Ectodermal cell (in vitro differentiated cells): ENCODE measurements at regions not wholly inside any gene's neighbourhood (a gene's known extent, or its start where the extent isn't known, plus 50 kb on each side); places are given as distances from the start of the nearest gene placed in this dataset.

Source experiments
- H3K27ac ChIP-seq: 2 replicates; pipeline ENCODE4 v1.7.0; 2013; ENCODE audit warnings: mild to moderate bottlenecking, low read depth, low read length; ENCODE audit not compliant: insufficient read depth, poor library complexity, severe bottlenecking
- H3K27me3 ChIP-seq: 2 replicates; pipeline ENCODE4 v1.7.0; 2013; ENCODE audit warnings: mild to moderate bottlenecking, low read length; ENCODE audit not compliant: insufficient read depth, control insufficient read depth, poor library complexity, severe bottlenecking
- H3K36me3 ChIP-seq: one replicate; pipeline ENCODE4 v1.7.0; 2013; ENCODE audit warnings: low read length; ENCODE audit not compliant: control insufficient read depth, insufficient read depth
- H3K4me1 ChIP-seq: one replicate; pipeline ENCODE4 v1.7.0; 2013; ENCODE audit warnings: low read length; ENCODE audit not compliant: control insufficient read depth, insufficient read depth
- H3K4me3 ChIP-seq: 2 replicates; pipeline ENCODE4 v1.7.0; 2013; ENCODE audit warnings: low read depth, low read length, control low read depth; ENCODE audit not compliant: insufficient read depth
- H3K9me3 ChIP-seq: 2 replicates; pipeline ENCODE4 v1.7.0; 2013; ENCODE audit warnings: mild to moderate bottlenecking, low read length, moderate library complexity; ENCODE audit not compliant: control insufficient read depth
- WGBS, 2 experiments: methylation state at CpG; one replicate each; pipeline ENCODE4 v1.1.7; 2013; ENCODE audit warnings: missing lambda C conversion rate in 2 of 2; 5-methylcytosine and 5-hydroxymethylcytosine counted together

DNA sequence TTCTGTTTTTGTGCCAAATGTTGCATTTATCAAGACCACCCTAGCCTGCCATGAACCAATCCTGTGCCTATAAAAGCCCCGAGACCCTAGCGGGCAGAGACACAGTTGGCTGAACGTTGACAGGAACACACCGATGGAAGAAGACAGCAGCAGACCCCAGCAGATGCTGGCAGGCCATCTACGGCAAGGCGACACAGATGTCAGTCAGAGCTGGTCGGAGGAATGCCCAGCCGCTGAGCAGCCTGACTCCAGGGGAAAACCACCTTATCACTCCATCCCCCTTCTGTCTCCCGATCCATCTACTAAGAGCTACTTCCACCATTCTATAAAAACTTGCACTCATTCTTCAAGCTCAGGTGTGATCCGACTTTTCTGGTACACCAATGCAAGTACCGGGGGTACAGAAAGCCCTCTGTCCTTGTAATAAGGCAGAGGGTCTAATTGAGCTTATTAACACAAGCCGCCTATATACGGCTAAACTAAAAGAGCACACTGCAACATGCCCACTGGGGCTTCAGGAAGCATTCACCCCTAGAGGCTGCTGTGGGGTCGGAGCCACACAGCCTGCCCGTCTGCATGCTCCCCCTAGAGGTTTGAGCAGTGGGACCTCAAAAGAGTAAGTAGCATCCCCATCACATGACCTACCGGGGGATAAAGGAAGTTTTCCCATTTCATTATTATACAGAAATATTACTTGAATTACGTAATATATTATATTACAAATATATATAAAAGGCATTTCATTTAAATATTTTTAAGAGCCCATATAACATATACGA lies 1156.3 kb upstream of the B3GALT2 start:
- no peak overlapping the region for H3K4me3 ChIP-seq
- WGBS, 2 experiments: 86% methylated on average over 15 of the region's 18 CpGs
- H3K4me1 ChIP-seq: no peaks in the 10 kb centered on the region
- H3K9me3 ChIP-seq: no peaks in the 10 kb centered on the region
- H3K27ac ChIP-seq: no peak overlapping the region
- H3K36me3 ChIP-seq: no peaks in the 10 kb centered on the region
- no peaks in the 10 kb centered on the region for H3K27me3 ChIP-seq

DNA sequence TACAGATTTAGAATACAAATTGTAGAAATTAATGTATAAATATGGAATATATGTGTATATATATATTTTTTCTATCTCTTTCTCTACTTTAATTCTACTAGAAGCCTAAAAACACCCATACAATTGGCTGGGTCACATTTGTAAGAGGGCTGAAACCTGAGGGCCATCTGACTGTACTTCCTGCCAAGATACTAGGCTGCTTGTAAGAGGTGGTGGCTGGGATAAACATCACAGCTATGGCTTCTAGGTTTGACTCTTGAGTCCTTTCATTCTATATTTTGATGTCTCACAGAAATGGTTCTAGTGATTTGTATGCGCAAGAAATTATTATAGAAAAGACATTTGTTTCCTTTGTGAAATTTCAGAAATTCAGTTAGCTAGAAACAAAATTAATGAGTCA lies 1155.2 kb upstream of the B3GALT2 start:
- 100% methylated on average over 1 of the region's 1 CpG; no CpG with 5 or more reads in 1 of the 2 experiments for WGBS, 2 experiments
- no peaks in the 10 kb centered on the region for H3K9me3 ChIP-seq

DNA sequence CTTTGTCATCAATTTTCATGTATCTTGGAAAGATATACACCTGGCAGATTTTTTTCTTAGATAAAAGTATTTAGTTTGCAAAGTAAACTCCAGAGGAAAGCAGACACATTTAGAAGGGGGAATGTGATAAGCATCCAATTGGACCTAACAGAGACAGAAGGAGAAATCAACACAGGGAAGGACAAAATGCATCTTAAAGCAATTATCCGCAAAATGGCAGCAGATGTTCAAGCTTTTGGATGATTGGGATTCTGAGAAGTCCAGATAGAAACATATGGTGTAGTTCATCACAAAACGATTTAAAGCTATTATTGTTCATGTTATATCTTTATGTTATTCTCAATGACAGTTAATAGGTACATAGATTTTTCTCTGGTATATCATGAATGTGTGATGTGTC lies 1153.1 kb upstream of the B3GALT2 start:
- Histone ChIP-seq H3K4me1 (no peaks in the 10 kb centered on the region), H3K4me3 (no peak overlapping the region), H3K36me3 (no peaks in the 10 kb centered on the region), H3K27me3 (no peaks in the 10 kb centered on the region), H3K9me3 (no peaks in the 10 kb centered on the region), H3K27ac (no peak overlapping the region)
- WGBS, 2 experiments: 88 to 100% methylated on average over 1 to 2 of the region's 2 CpGs

More for the DNA sequence above, 1155.2 kb upstream of the B3GALT2 start:
- H3K4me3 ChIP-seq: no peak overlapping the region
- H3K4me1 ChIP-seq: no peaks in the 10 kb centered on the region
- H3K27ac ChIP-seq: no peak overlapping the region
- no peaks in the 10 kb centered on the region for H3K36me3 ChIP-seq
- no peaks in the 10 kb centered on the region for H3K27me3 ChIP-seq

DNA sequence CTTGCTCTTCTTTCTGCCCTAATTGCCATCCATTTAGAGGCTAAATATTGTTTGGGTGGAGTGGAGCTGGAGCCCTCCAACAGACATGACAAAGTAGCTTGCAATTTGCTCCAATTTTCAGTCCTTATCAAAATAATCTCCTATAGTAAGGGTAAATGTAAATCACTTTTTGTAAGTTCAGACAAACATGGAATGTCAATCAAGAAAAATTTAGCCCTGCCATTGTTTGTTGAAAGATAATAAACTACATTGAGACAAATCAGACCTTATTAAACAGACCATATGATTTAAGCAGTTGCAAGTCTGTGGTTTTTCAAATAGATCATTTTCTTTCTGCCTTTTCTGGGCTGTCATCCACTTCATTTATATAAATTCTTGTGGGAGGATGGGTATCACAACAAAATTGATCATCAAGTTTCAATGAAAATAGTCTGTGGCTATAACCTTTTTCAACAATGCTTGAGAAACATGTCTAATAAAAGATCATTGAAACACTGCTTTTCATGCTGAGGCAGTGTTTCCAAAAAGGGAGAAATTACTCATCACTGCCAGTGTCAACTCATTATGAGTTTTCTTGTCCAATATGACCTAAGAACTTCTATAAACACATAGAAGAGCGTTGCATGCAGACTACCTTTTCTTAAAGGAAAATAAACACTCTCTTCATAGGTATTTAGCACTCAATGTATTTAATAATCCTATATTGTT lies 1152.0 kb upstream of the B3GALT2 start:
- WGBS, 2 experiments: 83 to 100% methylated on average over 1 of the region's 1 CpG
- Histone ChIP-seq H3K4me3 (no peak overlapping the region), H3K27me3 (no peaks in the 10 kb centered on the region)

DNA sequence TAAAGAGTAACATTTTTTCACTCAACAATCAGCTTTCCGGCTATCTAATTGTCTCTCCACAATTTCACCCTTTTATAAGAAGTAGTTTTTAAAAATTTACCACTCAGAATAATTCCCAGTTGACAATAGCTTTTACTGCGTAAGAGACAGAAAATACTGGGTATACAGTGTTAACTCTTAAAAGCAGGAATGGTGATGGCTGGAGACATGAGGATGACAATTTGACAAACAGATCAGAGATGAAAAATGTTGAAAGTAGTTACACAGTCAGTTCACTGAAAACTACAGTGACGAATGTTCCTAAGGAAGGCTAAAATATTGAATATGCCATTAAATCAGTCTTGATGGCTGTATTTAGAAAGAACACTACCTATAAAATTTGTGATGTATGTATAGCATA lies 1146.8 kb upstream of the B3GALT2 start:
- H3K9me3 ChIP-seq: no peaks in the 10 kb centered on the region
- no peak overlapping the region for H3K27ac ChIP-seq
- no peaks in the 10 kb centered on the region for H3K36me3 ChIP-seq
- H3K27me3 ChIP-seq: no peaks in the 10 kb centered on the region
- H3K4me3 ChIP-seq: no peak overlapping the region
- 94 to 100% methylated on average over 2 to 3 of the region's 3 CpGs for WGBS, 2 experiments
- no peaks in the 10 kb centered on the region for H3K4me1 ChIP-seq

More for the DNA sequence above, 1152.0 kb upstream of the B3GALT2 start:
- H3K4me1 ChIP-seq: no peaks in the 10 kb centered on the region
- no peaks in the 10 kb centered on the region for H3K9me3 ChIP-seq
- no peaks in the 10 kb centered on the region for H3K36me3 ChIP-seq
- H3K27ac ChIP-seq: no peak overlapping the region

DNA sequence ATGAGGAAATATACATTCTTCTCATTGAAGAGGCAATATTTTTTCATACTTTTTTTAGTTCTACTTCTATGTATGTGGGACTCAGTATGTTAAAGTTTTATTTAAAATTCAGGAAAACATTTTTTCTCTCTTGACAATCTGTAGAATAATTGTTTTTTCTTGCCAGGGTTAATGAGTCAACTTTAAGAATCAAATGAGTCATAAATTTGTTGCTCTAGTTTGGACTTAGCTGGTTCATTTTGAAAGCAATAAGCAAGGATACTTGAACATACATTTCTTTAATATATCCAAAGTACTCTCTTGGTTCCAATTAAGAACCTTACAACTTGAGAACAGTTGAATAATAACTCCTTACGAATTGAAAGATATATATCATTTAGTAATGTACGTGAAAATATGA lies 1145.3 kb upstream of the B3GALT2 start:
- no peaks in the 10 kb centered on the region for H3K9me3 ChIP-seq
- WGBS, 2 experiments: 89% methylated on average over 1 of the region's 2 CpGs; no CpG with 5 or more reads in 1 of the 2 experiments
- H3K27me3 ChIP-seq: no peaks in the 10 kb centered on the region
- H3K4me3 ChIP-seq: no peak overlapping the region
- no peaks in the 10 kb centered on the region for H3K36me3 ChIP-seq
- no peaks in the 10 kb centered on the region for H3K4me1 ChIP-seq
- H3K27ac ChIP-seq: no peak overlapping the region

DNA sequence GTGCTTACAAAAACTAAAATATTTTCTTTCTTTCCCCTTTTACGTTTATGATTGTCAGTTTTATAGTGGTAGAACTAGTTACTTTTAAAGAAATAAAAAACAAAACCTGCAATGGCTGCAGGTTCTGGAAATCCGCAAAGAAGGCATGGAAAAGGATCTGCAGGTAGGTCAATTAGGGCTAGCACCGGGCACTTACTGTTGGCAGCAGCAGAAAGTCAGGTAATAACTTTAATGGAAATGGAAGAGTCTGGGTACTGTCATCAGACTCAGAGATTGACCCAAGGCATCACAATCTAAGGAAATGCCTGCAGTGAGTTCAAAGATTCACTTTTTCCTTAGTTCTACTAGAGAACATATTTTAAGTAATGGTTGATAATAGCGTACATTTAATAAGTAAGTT lies 1136.3 kb upstream of the B3GALT2 start:
- Histone ChIP-seq H3K27me3 (no peaks in the 10 kb centered on the region), H3K36me3 (no peaks in the 10 kb centered on the region), H3K4me1 (no peaks in the 10 kb centered on the region), H3K4me3 (no peak overlapping the region), H3K27ac (no peak overlapping the region), H3K9me3 (no peaks in the 10 kb centered on the region)
- WGBS, 2 experiments: 93 to 97% methylated on average over 2 of the region's 4 CpGs

DNA sequence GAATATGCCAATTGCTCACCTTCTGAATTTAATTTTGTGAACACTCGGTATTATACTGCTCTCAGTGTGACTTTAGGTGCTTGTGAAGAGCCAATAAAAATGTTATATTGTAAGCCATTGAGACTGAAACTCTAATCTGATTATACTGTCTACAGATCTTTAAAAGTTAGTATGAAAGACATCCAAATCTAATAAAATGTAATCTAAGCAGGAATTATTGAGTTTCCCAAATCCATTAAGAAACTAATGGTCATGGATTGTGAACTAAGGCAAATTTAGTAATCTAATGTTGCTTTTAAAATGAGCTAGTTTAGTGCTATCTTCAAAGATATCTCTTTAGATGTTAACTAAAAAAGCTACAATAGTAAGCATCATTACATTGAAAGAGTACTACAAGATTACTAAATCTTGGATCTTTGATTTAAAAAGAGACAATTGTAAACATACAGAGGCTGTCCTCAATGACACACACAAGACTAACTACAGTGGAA lies 1132.4 kb upstream of the B3GALT2 start:
- H3K9me3 ChIP-seq: no peaks in the 10 kb centered on the region

DNA sequence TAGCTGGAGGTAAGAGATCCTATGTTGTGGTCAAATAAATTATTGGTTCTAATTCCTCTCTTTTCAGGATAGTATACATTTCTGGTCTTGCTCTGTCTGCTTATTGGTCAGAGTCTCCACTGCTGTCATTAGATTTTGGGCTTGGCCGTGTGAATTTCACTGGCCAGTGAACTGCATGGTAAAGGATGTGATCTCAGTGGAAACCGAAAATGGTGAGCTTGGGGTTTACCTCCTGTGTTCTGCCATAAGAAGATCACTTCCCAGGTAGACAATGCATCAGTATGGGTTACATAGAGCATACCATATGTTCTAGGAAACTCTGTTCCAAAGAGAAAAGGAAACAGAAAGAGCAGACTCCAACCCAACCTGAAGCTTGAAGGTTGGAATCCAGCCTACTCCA lies 1123.3 kb upstream of the B3GALT2 start:
- H3K27me3 ChIP-seq: no peaks in the 10 kb centered on the region
- H3K27ac ChIP-seq: no peak overlapping the region
- H3K9me3 ChIP-seq: no peaks in the 10 kb centered on the region
- no peaks in the 10 kb centered on the region for H3K4me1 ChIP-seq
- H3K4me3 ChIP-seq: no peak overlapping the region
- H3K36me3 ChIP-seq: no peaks in the 10 kb centered on the region
- WGBS, 2 experiments: 80 to 100% methylated on average over 2 of the region's 2 CpGs

More for the DNA sequence above, 1132.4 kb upstream of the B3GALT2 start:
- Histone ChIP-seq H3K4me3 (no peak overlapping the region), H3K27ac (no peak overlapping the region), H3K36me3 (no peaks in the 10 kb centered on the region), H3K4me1 (no peaks in the 10 kb centered on the region), H3K27me3 (no peaks in the 10 kb centered on the region)
- WGBS, 2 experiments: 100% methylated on average over 1 of the region's 1 CpG

DNA sequence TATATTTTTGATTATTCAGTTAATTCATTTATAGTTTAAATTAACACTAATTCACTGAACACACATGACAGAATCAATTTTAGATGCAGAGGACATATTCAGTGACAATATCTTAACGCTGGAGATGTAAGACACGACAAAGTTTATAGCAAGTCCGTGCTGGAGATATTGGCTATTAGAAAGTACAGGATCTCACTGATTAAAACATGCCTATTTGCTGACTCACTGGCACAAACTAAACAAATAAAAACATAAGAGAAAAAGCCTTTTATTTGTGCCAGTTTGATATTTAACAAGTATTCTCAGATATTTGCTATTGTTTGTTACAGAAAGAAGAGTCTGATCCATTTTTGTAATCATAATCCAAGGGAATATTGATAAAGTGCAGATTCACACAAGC lies 1122.9 kb upstream of the B3GALT2 start:
- Histone ChIP-seq H3K27me3 (no peaks in the 10 kb centered on the region), H3K9me3 (no peaks in the 10 kb centered on the region), H3K27ac (no peak overlapping the region), H3K4me1 (no peaks in the 10 kb centered on the region), H3K36me3 (no peaks in the 10 kb centered on the region), H3K4me3 (no peak overlapping the region)
- 98 to 100% methylated on average over 3 of the region's 3 CpGs for WGBS, 2 experiments
